ENCODE measurements at regions not wholly inside any gene's neighbourhood (a gene's known extent, or its start where the extent isn't known, plus 50 kb on each side); places are given as distances from the start of the nearest gene placed in this dataset.

DNA sequence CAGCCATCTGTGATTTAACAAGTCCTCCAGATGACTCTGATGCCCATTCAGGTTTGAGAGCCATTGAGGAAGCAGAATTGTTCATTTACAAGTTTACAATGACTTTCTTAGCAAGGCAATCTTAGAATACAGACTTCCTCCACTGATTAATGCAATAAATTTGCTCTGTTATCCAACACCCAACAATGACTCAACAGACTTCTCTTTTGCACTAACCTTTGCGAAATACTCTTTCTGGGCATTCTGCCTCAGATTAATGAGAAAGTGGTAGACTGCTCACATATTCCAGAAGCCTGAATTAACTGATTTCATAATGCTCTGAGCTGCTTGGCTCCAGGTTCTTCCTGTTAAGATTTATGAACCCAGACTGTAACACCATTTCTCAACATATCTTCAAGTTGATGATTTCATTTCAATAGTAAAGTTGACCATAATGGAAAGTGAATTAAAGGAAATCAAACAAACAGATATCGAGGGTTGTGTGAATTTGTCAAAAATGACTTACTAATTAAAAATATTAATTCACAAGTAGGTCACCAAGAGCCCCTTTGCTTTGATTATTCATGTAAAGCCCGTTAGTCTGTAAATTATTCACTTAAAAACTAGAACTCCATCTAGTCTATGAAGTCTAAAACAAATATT lies 70.5 kb upstream of the BLID start:
- TF ChIP-seq, protein P1, sequence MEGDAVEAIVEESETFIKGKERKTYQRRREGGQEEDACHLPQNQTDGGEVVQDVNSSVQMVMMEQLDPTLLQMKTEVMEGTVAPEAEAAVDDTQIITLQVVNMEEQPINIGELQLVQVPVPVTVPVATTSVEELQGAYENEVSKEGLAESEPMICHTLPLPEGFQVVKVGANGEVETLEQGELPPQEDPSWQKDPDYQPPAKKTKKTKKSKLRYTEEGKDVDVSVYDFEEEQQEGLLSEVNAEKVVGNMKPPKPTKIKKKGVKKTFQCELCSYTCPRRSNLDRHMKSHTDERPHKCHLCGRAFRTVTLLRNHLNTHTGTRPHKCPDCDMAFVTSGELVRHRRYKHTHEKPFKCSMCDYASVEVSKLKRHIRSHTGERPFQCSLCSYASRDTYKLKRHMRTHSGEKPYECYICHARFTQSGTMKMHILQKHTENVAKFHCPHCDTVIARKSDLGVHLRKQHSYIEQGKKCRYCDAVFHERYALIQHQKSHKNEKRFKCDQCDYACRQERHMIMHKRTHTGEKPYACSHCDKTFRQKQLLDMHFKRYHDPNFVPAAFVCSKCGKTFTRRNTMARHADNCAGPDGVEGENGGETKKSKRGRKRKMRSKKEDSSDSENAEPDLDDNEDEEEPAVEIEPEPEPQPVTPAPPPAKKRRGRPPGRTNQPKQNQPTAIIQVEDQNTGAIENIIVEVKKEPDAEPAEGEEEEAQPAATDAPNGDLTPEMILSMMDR (IDR thresholded peaks at IDR 0.05; ENCODE audit: low read depth, low read length), result no peak
- TF ChIP-seq POLR2A (IDR thresholded peaks at IDR 0.05; ENCODE audit: extremely low read depth, insufficient read length), result no peak
- TF ChIP-seq, protein P2, sequence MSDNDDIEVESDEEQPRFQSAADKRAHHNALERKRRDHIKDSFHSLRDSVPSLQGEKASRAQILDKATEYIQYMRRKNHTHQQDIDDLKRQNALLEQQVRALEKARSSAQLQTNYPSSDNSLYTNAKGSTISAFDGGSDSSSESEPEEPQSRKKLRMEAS (IDR thresholded peaks at IDR 0.05; ENCODE audit: low read depth, low read length), result no peak
